Suprapubic skin (tissue), 4 donors: ENCODE measurements at regions not wholly inside any gene's neighbourhood (a gene's known extent, or its start where the extent isn't known, plus 50 kb on each side); places are given as distances from the start of the nearest gene placed in this dataset.
"Not testable (repeated sequence)": the region's sequence is repeated elsewhere in the genome, so short reads cannot be mapped to it uniquely, and the experiment has no call there.

Experiments used
- DNase-seq, 2 donors: peaks; one replicate each; pipeline ENCODE4 v3.0.0-alpha.2; 2019; ENCODE audit warnings: low spot score in 2 of 2
- H3K27ac ChIP-seq: fragments of 200-600 bp; sonication (generic); one replicate; pipeline ENCODE4 v1.5.1; 2019
- H3K27me3 ChIP-seq: fragments of 200-600 bp; sonication (generic); one replicate; pipeline ENCODE4 v1.5.1; 2019
- H3K36me3 ChIP-seq: fragments of 200-600 bp; sonication (generic); one replicate; pipeline ENCODE4 v1.5.1; 2019
- H3K4me1 ChIP-seq: fragments of 200-600 bp; sonication (generic); one replicate; pipeline ENCODE4 v1.5.1; 2019
- H3K4me3 ChIP-seq: fragments of 200-600 bp; sonication (generic); one replicate; pipeline ENCODE4 v1.5.1; 2019; ENCODE audit warnings: mild to moderate bottlenecking
- H3K9me3 ChIP-seq: fragments of 200-600 bp; sonication (generic); one replicate; pipeline ENCODE4 v1.5.1; 2019
- CTCF ChIP-seq, 2 donors: fragments of 200-600 bp in 1 of 2; fragments of 450-650 bp in 1 of 2; sonication (generic) in 1 of 2; IDR thresholded peaks; one replicate each; pipeline ENCODE4 v1.5.1; 2016 to 2019; ENCODE audit warnings: antibody characterized with exemption in 2 of 2, mild to moderate bottlenecking in 1 of 2, moderate library complexity in 1 of 2
- EP300 ChIP-seq: sonication (generic); formaldehyde crosslinking; IDR thresholded peaks from one replicate; pipeline ENCODE4 v1.6.1; 2017; ENCODE audit warnings: antibody characterized with exemption
- POLR2A ChIP-seq, 2 donors: fragments of 450-650 bp; IDR thresholded peaks; one replicate each; pipeline ENCODE4 v1.6.1; 2017; ENCODE audit warnings: antibody characterized with exemption in 2 of 2, mild to moderate bottlenecking in 2 of 2, moderate library complexity in 2 of 2
- POLR2AphosphoS5 ChIP-seq, 3 donors: sonication (generic); formaldehyde crosslinking; IDR thresholded peaks; one replicate each; pipeline ENCODE4 v1.6.1; 2017; ENCODE audit warnings: antibody characterized with exemption in 3 of 3
- WGBS: methylation state at CpG from one replicate; pipeline ENCODE4 v1.1.5; 2018; 5-methylcytosine and 5-hydroxymethylcytosine counted together

DNA sequence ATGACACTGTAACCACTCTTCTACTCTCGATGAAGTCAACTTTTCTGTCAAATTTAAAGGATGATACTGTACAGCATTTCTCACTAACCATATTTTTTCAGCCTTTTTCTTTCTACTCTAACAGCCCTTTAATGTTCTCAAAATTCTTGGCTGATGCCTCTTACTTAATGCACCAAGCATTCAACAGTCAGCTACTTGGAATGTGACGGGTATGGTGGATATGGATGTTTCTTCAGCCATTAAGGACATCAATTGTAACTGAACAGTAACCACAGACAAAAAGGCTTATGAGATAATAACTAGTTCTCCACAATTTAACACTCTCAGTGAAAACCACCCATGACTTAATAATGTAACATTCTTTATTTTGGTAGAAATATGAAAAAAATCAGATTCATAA, 467.2 kb upstream of the ZNF337 start:
- Histone ChIP-seq H3K9me3 (no peaks in the 10 kb centered on the region), H3K4me3 (no peak overlapping the region), H3K27ac (no peak overlapping the region), H3K27me3 (no peaks in the 10 kb centered on the region), H3K4me1 (no peaks in the 10 kb centered on the region), H3K36me3 (no peaks in the 10 kb centered on the region)
- 70% methylated on average over 2 of the region's 2 CpGs for WGBS
- TF ChIP-seq CTCF (IDR thresholded peaks at IDR 0.05), result no peak
- no peak for TF ChIP-seq POLR2AphosphoS5 (IDR thresholded peaks at IDR 0.05)
- no peak for TF ChIP-seq POLR2A (IDR thresholded peaks at IDR 0.05)
- TF ChIP-seq EP300, result no peak
- no peak for DNase-seq

DNA sequence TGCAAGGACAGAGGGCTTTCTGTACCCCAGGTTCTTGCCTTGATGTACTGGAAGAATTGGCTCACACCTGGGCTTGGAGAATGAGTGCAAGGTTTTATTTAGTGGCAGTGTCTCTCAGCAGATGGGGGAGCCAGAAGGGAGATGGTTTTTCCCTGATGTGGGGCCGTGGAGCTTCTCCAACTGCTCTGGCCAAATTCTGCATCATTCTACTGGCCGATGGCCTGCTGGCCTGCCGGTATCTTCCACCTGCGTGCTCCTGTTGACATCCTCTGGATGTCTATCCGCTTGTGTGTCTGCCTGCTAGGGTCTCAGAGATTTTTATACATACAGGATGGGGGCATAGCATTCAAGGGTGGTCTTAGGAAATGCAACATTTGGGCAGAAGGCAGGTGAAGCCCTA, 466.5 kb upstream of the ZNF337 start:
- not testable (repeated sequence) for H3K4me1 ChIP-seq, H3K36me3 ChIP-seq, H3K27ac ChIP-seq, H3K4me3 ChIP-seq, H3K27me3 ChIP-seq, H3K9me3 ChIP-seq, DNase-seq
- WGBS, result 91% methylated on average over 5 of the region's 5 CpGs

- not testable (repeated sequence) for H3K27me3 ChIP-seq, H3K9me3 ChIP-seq, DNase-seq, H3K4me1 ChIP-seq, H3K27ac ChIP-seq, H3K36me3 ChIP-seq, H3K4me3 ChIP-seq
- WGBS, result 87% methylated on average over 3 of the region's 3 CpGs
Measured at GRCh38 chr20:26161741-26162140, 465.1 kb upstream of the ZNF337 start.

- H3K27me3 ChIP-seq, H3K36me3 ChIP-seq, H3K27ac ChIP-seq, DNase-seq, H3K9me3 ChIP-seq, H3K4me1 ChIP-seq, H3K4me3 ChIP-seq: not testable (repeated sequence)
- 12% methylated on average over 2 of the region's 2 CpGs for WGBS
Measured at GRCh38 chr20:26160916-26161315, 464.3 kb upstream of the ZNF337 start.

GRCh38 chr20:26154224-26154623, 457.6 kb upstream of the ZNF337 start:
- no peaks in the 10 kb centered on the region for H3K4me1 ChIP-seq
- TF ChIP-seq CTCF (IDR thresholded peaks at IDR 0.05) (no peak), EP300 (no peak), POLR2A (IDR thresholded peaks at IDR 0.05) (no peak), POLR2AphosphoS5 (IDR thresholded peaks at IDR 0.05) (no peak)
- H3K36me3 ChIP-seq, result no peaks in the 10 kb centered on the region
- WGBS, result 77% methylated on average over 3 of the region's 3 CpGs
- DNase-seq, result no peak
- H3K27me3 ChIP-seq, result no peaks in the 10 kb centered on the region
- no peak overlapping the region for H3K4me3 ChIP-seq
- H3K9me3 ChIP-seq, result no peaks in the 10 kb centered on the region
- no peak overlapping the region for H3K27ac ChIP-seq

DNA sequence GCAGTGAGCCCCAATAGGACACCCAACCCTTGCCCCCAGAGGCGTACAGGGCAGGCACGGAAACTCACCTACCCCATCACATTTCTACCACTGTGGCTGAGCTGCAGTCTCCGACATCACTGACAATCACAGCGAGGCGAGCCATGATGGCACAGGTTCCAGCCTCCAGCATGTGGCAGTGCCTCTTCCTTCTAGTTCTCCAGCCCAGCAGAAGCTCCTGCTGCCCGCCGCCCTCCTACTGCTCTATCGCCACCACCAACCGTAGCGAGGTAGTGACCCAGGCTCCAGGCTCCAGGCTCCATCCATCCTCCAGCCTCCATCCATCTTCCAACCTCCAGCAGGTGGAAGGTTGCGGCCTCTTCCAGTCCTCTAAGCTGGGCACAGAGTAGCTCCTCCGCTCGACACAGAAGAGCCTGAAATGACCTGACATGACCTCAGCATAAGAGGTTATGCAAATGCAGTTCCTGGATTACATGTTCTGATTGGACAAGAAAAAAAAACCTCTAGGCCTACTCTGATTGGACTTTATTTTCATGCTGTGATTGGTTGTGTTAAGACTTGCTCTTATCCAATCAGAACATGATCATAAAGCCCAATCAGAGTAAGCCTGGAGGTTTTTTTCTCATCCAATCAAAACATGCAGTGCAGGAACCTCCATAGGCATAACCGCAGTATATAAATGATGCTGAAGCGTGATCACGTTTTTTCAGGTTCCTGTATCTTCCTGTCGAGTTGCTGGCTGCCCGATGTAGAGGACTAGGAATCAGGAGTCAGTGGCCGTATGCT, 438.9 kb upstream of the ZNF337 start:
- TF ChIP-seq POLR2AphosphoS5 (IDR thresholded peaks at IDR 0.05) (no peak), POLR2A (IDR thresholded peaks at IDR 0.05) (no peak), CTCF (IDR thresholded peaks at IDR 0.05) (no peak), EP300 (no peak)
- Histone ChIP-seq H3K36me3 (no peaks in the 10 kb centered on the region), H3K27me3 (no peaks in the 10 kb centered on the region), H3K27ac (no peak overlapping the region), H3K4me3 (no peak overlapping the region), H3K9me3 (no peaks in the 10 kb centered on the region), H3K4me1 (no peaks in the 10 kb centered on the region)
- 87% methylated on average over 19 of the region's 19 CpGs for WGBS
- no peak for DNase-seq

DNA sequence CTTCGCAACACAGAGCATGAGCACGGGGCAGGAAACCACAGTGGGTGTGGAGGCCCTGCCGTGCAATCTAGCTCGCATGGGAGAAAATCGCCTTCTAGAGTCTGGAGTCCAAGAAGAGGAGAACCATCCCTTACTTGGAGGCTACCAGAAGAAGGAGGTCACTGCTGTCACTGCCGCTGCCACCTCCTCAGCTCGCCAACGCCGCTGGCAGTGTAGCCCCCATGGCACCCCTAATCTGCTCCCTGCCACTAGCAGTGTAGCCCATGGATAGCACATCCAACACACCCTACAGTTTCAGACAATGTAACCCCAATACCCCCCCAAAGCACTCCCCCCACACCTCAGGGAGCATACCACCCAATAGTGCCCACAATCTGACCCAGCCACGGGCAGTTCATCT, 438.0 kb upstream of the ZNF337 start:
- H3K27ac ChIP-seq, result no peak overlapping the region
- H3K4me3 ChIP-seq, result no peak overlapping the region
- no peaks in the 10 kb centered on the region for H3K4me1 ChIP-seq
- H3K9me3 ChIP-seq, result no peaks in the 10 kb centered on the region
- no peaks in the 10 kb centered on the region for H3K27me3 ChIP-seq
- H3K36me3 ChIP-seq, result no peaks in the 10 kb centered on the region
- TF ChIP-seq EP300 (no peak), POLR2A (IDR thresholded peaks at IDR 0.05) (no peak), CTCF (IDR thresholded peaks at IDR 0.05) (no peak), POLR2AphosphoS5 (IDR thresholded peaks at IDR 0.05) (no peak)
- no peak for DNase-seq
- 94% methylated on average over 7 of the region's 10 CpGs for WGBS

- WGBS, result 88% methylated on average over 12 of the region's 12 CpGs
- H3K27me3 ChIP-seq, DNase-seq, H3K4me3 ChIP-seq, H3K9me3 ChIP-seq, H3K4me1 ChIP-seq, H3K36me3 ChIP-seq, H3K27ac ChIP-seq: not testable (repeated sequence)
Measured at GRCh38 chr20:26133794-26134193, 437.1 kb upstream of the ZNF337 start.

DNA sequence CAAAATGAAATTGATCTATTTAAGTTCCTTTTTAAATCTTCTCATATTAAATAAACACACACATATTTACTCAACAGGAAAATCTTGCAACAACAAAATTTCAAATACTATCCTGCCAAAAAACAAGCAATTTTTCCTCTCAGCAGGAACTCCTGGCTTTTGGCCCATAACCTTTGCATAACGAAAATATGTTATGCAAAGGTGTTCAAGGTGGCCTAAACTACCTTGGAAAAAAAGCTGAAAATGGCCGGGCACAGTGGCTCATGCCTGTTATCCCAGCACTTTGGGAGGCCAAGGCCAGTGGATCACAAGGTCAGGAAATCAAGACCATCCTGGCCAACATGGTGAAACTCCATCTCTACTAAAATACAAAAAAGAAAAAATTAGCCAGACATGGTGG, 424.3 kb upstream of the ZNF337 start:
- not testable (repeated sequence) for H3K4me3 ChIP-seq, H3K27me3 ChIP-seq, H3K27ac ChIP-seq, DNase-seq, H3K4me1 ChIP-seq, H3K9me3 ChIP-seq, H3K36me3 ChIP-seq
- 59% methylated on average over 2 of the region's 2 CpGs for WGBS

DNA sequence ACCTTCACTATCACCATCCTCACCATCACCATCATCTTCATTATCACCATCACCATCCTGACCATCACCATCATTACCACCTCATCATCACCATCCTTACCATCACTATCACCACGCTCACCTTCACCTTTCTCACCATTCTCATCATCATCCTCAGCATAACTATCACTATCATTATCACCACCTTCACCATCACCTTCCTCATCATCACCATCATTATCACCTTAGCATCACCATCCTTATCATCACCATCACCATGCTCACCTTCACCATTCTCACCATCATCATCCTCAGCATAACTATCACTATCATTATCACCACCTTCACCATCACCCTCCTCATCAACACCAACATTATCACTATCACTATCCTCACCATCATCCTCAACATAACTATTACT, 397.8 kb upstream of the ZNF337 start:
- not testable (repeated sequence) for DNase-seq
- 87% methylated on average over 1 of the region's 1 CpG for WGBS

More for the DNA sequence above, 397.8 kb upstream of the ZNF337 start:
- not testable (repeated sequence) for H3K27me3 ChIP-seq, H3K27ac ChIP-seq, H3K4me3 ChIP-seq, H3K36me3 ChIP-seq, H3K4me1 ChIP-seq, H3K9me3 ChIP-seq
